Heart left ventricle (tissue), 16 donors: ENCODE measurements at regions not wholly inside any gene's neighbourhood (a gene's known extent, or its start where the extent isn't known, plus 50 kb on each side); places are given as distances from the start of the nearest gene placed in this dataset.

Experiments
- ATAC-seq, 4 donors: fragments of 200-7000 bp; cut with Tn5 transposase; one replicate each; pipeline ENCODE4 v1.9.1; 2020 to 2022; ENCODE audit warnings: moderate library complexity in 4 of 4, mild to moderate bottlenecking in 3 of 4, moderate number of reproducible peaks in 1 of 4
- DNase-seq, 5 donors: peaks; one replicate each; pipeline ENCODE4 v3.0.0-alpha.2; 2020
- H3K27ac ChIP-seq, 12 donors: fragments of 200-600 bp; sonication (generic) in 4 of 12; one replicate each; pipeline versions ENCODE4 v1.5.0 to v1.8.0; 2016 to 2022; ENCODE audit warnings: mild to moderate bottlenecking in 2 of 12
- H3K27me3 ChIP-seq, 9 donors: fragments of 200-600 bp; sonication (generic) in 2 of 9; one replicate each; pipeline versions ENCODE4 v1.5.1 to v1.8.0; 2016 to 2022; ENCODE audit warnings: mild to moderate bottlenecking in 3 of 9
- H3K36me3 ChIP-seq, 9 donors: fragments of 200-600 bp; sonication (generic) in 2 of 9; one replicate each; pipeline versions ENCODE4 v1.5.0 to v1.8.0; 2018 to 2022; ENCODE audit warnings: mild to moderate bottlenecking in 2 of 9
- H3K4me1 ChIP-seq, 12 donors: fragments of 200-600 bp; sonication (generic) in 4 of 12; one replicate each; pipeline versions ENCODE4 v1.5.0 to v1.8.0; 2016 to 2022; ENCODE audit warnings: mild to moderate bottlenecking in 3 of 12
- H3K4me3 ChIP-seq, 12 donors: fragments of 200-600 bp; sonication (generic) in 4 of 12; one replicate each; pipeline versions ENCODE4 v1.5.0 to v1.8.0; 2017 to 2022; ENCODE audit warnings: mild to moderate bottlenecking in 9 of 12, moderate library complexity in 4 of 12
- H3K9me3 ChIP-seq, 12 donors: fragments of 200-600 bp; sonication (generic) in 4 of 12; one replicate each; pipeline versions ENCODE4 v1.5.0 to v1.8.0; 2016 to 2022; ENCODE audit warnings: mild to moderate bottlenecking in 1 of 12
- CTCF ChIP-seq, 12 donors: fragments of 200-600 bp; sonication (generic) in 4 of 12; IDR thresholded peaks; one replicate each; pipeline versions ENCODE4 v1.5.0 to v1.8.0; 2018 to 2022; ENCODE audit warnings: antibody characterized with exemption in 12 of 12, mild to moderate bottlenecking in 5 of 12
- POLR2A ChIP-seq, 2 donors: fragments of 450-650 bp; IDR thresholded peaks; one replicate each; pipeline ENCODE4 v1.6.1; 2017; ENCODE audit warnings: antibody characterized with exemption in 2 of 2, mild to moderate bottlenecking in 2 of 2, moderate library complexity in 2 of 2
- WGBS, 4 donors: extraction: QIAGEN DNeasy Blood & Tissue Kit in 2 of 4; methylation state at CpG; one replicate each; pipeline versions ENCODE4 v1.1.5 to v1.1.7; 2013 to 2018; 5-methylcytosine and 5-hydroxymethylcytosine counted together
- intact Hi-C, 10 donors: fragments of 100-400 bp; cut with DNase I; formaldehyde crosslinking; loops; one replicate each; pipeline versions ENCODE4 v1.11.1 to v1.14.2; 2022
- donor health status: ischemic (EF 13 %, LVEDD 7.1; RV severe dilation, severe dysfunction).
- donor health status: healthy with polysubstance abuse.
- donor health status: DM: no; HTN: yes; CAD: no.
- donor health status: DM: no; HTN: no; CAD: no.
- donor health status: ischemic (EF 25% LVEDD 6.9; RV normal size, moderate dysfunction).
- donor health status: ischemic (EF 25% LVEDD 5.7; RV mildly dilated, moderate dysfunction).
- donor health status: healthy.
- donor health status: DM: yes; HTN: yes; CAD: no.
- donor health status: ischemic (EF 35%, LVEDD 5.7; RV mildly dilated, moderate dysfunction).
- donor health status: nonischemic (EF 11% LVEDD 7.7; RV severe dilation, severe dysfunction).
- donor health status: DM: yes; HTN: yes; CAD: no.
- donor health status: PGD.
- donor health status: ischemic (EF 29% LVEDD 5.4; RV normal size, mild dysfunction).
- donor health status: nonischemic (EF 23%, LVEDD 6.1; RV moderate dilation, normal function).

- TF ChIP-seq CTCF (IDR thresholded peaks at IDR 0.05) (no peak), POLR2A (IDR thresholded peaks at IDR 0.05) (no peak)
- 77 to 86% (median 78%) methylated on average over 4 to 11 of the region's 11 CpGs for WGBS, 4 donors
Measured at GRCh38 chr11:70746351-70746750, 348.0 kb downstream of the CTTN start.

DNA sequence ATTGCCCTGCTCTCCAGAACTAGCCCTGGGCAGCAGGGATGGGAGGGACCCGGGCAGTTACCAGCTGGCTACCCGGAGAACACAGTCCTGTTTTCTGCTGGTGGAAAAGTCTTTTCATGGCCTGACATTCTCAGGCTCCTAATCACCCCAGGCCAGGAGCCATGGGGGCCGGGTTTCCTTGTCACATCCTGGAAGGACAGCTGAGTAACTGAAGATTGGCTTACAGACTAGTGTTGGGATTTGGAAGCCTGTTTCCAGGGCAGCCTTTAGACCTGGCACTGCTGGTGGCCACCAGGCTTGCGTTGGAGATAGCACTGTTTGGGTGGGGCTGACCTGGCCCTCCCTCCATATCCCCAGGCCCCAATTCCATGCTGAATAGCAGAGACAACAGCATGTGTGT lies 349.0 kb downstream of the CTTN start:
- no peak for DNase-seq
- ATAC-seq = no peak

More at GRCh38 chr11:70746351-70746750, 348.0 kb downstream of the CTTN start:
- ATAC-seq (no peak), DNase-seq (no peak)
- intact Hi-C loops = no loop called here
- no peaks in the 10 kb centered on the region for H3K4me1 ChIP-seq
- no peaks in the 10 kb centered on the region for H3K36me3 ChIP-seq
- no peak overlapping the region for H3K27ac ChIP-seq
- H3K27me3 ChIP-seq = peaks cover 0 to 60% (median 2%) of the 10 kb centered on the region in 9 donors
- H3K9me3 ChIP-seq = peaks cover 0 to 21% (median 12%) of the 10 kb centered on the region in 12 donors
- no peak overlapping the region for H3K4me3 ChIP-seq

GRCh38 chr11:70747921-70748320 lies 349.6 kb downstream of the CTTN start:
- TF ChIP-seq POLR2A (IDR thresholded peaks at IDR 0.05) (no peak), CTCF (IDR thresholded peaks at IDR 0.05) (no peak)
- no peak overlapping the region for H3K4me3 ChIP-seq
- no peaks in the 10 kb centered on the region for H3K4me1 ChIP-seq
- peaks cover 0 to 27% (median 14%) of the 10 kb centered on the region in 12 donors for H3K9me3 ChIP-seq
- H3K27me3 ChIP-seq = peaks cover 0 to 44% (median 2%) of the 10 kb centered on the region in 9 donors
- DNase-seq (no peak), ATAC-seq (no peak)
- 74 to 82% (median 78%) methylated on average over 5 of the region's 5 CpGs for WGBS, 4 donors
- intact Hi-C loops = no loop called here
- H3K27ac ChIP-seq = no peak overlapping the region
- no peaks in the 10 kb centered on the region for H3K36me3 ChIP-seq

More for the DNA sequence above, 349.0 kb downstream of the CTTN start:
- intact Hi-C loops = no loop called here
- no peaks in the 10 kb centered on the region for H3K36me3 ChIP-seq
- WGBS, 4 donors = 43 to 54% (median 47%) methylated on average over 4 of the region's 4 CpGs
- no peak overlapping the region for H3K4me3 ChIP-seq
- peaks cover 0 to 27% (median 14%) of the 10 kb centered on the region in 12 donors for H3K9me3 ChIP-seq
- no peak overlapping the region for H3K27ac ChIP-seq
- peaks cover 0 to 50% (median 2%) of the 10 kb centered on the region in 9 donors for H3K27me3 ChIP-seq
- TF ChIP-seq CTCF (IDR thresholded peaks at IDR 0.05) = no peak
- TF ChIP-seq POLR2A (IDR thresholded peaks at IDR 0.05) = no peak
- no peaks in the 10 kb centered on the region for H3K4me1 ChIP-seq

DNA sequence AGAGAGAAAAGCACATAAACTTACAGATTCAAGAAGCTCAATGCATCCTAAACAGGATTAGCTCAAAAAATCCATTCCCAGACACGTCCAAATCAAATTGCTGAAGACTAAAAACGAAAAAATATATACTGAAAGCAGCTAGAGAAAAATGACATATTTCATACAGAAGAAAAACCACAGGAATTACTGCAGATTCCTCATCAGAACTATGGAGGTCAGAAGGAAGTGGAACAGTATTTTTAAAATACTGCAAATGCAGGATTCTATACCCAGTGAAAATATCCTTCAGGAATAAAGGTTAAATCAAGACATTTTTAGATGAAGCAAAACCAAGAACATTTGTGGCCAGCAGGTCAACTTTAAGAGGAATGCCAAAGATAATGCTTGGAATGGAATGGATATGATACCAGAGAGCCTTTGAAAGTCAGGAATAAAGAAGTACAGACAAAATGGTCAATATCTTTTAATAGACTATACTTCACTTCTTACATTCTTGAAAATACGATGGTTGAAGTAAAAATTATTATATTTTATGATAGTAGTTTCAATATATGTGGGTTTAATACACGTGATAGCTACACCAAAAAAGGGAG lies 352.9 kb downstream of the CTTN start:
- peaks cover 0 to 27% (median 14%) of the 10 kb centered on the region in 12 donors for H3K9me3 ChIP-seq
- H3K36me3 ChIP-seq = no peaks in the 10 kb centered on the region
- no peak for DNase-seq
- TF ChIP-seq POLR2A (IDR thresholded peaks at IDR 0.05) (no peak), CTCF (IDR thresholded peaks at IDR 0.05) (no peak)
- WGBS, 4 donors = 58 to 68% (median 63%) methylated on average over 4 of the region's 4 CpGs
- peaks cover 0 to 8% (median 0%) of the 10 kb centered on the region in 12 donors for H3K4me1 ChIP-seq
- H3K27ac ChIP-seq = no peak overlapping the region
- no peak for ATAC-seq
- no peak overlapping the region for H3K4me3 ChIP-seq
- peaks cover 0 to 17% (median 2%) of the 10 kb centered on the region in 9 donors for H3K27me3 ChIP-seq
- intact Hi-C loops = no loop called here
